Right atrium auricular region (tissue), 2 donors: ENCODE measurements at regions not wholly inside any gene's neighbourhood (a gene's known extent, or its start where the extent isn't known, plus 50 kb on each side); places are given as distances from the start of the nearest gene placed in this dataset.

ENCODE experiments used
- DNase-seq: peaks from one replicate; pipeline ENCODE4 v3.0.0-alpha.2; 2019; ENCODE audit warnings: low spot score
- H3K27ac ChIP-seq, 2 donors: fragments of 200-600 bp; sonication (generic); 1 replicate in 1 of 2; 2 replicates in 1 of 2; pipeline ENCODE4 v1.5.1; 2016 to 2019
- H3K27me3 ChIP-seq, 2 donors: fragments of 200-600 bp; sonication (generic); one replicate each; pipeline versions ENCODE4 v1.5.1 to v1.6.0; 2017 to 2019
- H3K36me3 ChIP-seq: fragments of 200-600 bp; sonication (generic); one replicate; pipeline ENCODE4 v1.5.1; 2016
- H3K4me1 ChIP-seq, 2 donors: fragments of 200-600 bp; sonication (generic); one replicate each; pipeline versions ENCODE4 v1.5.1 to v1.6.0; 2017 to 2019
- H3K4me3 ChIP-seq, 2 donors: fragments of 200-600 bp; sonication (generic); 1 replicate in 1 of 2; 2 replicates in 1 of 2; pipeline ENCODE4 v1.5.1; 2017 to 2019; ENCODE audit warnings: mild to moderate bottlenecking in 1 of 2, moderate library complexity in 1 of 2
- H3K9me3 ChIP-seq, 2 donors: fragments of 200-600 bp; sonication (generic); one replicate each; pipeline ENCODE4 v1.5.1; 2019
- CTCF ChIP-seq, 2 donors: fragments of 200-600 bp; sonication (generic); IDR thresholded peaks; one replicate each; pipeline ENCODE4 v1.5.1; 2019; ENCODE audit warnings: antibody characterized with exemption in 2 of 2

GRCh38 chrX:113457719-113458118 is 617.1 kb upstream of the AMOT start:
- Histone ChIP-seq H3K27me3 (no peaks in the 10 kb centered on the region), H3K4me3 (no peak overlapping the region), H3K27ac (no peak overlapping the region), H3K9me3 (no peaks in the 10 kb centered on the region), H3K36me3 (no peaks in the 10 kb centered on the region), H3K4me1 (no peaks in the 10 kb centered on the region)
- no peak for TF ChIP-seq CTCF (IDR thresholded peaks at IDR 0.05)
- DNase-seq = no peak

- no peak overlapping the region for H3K4me3 ChIP-seq
- no peak for TF ChIP-seq CTCF (IDR thresholded peaks at IDR 0.05)
- no peak for DNase-seq
- H3K4me1 ChIP-seq = no peaks in the 10 kb centered on the region
- no peaks in the 10 kb centered on the region for H3K36me3 ChIP-seq
- no peaks in the 10 kb centered on the region for H3K9me3 ChIP-seq
- H3K27me3 ChIP-seq = no peaks in the 10 kb centered on the region
- no peak overlapping the region for H3K27ac ChIP-seq
These were observed 615.0 kb upstream of the AMOT start for GRCh38 chrX:113455582-113455981.

- Histone ChIP-seq H3K27me3 (peaks cover 0 to 3% of the 10 kb centered on the region in 2 donors), H3K27ac (no peak overlapping the region), H3K9me3 (peaks cover 0 to 4% of the 10 kb centered on the region in 2 donors), H3K36me3 (no peaks in the 10 kb centered on the region), H3K4me1 (no peaks in the 10 kb centered on the region), H3K4me3 (no peak overlapping the region)
- no peak for TF ChIP-seq CTCF (IDR thresholded peaks at IDR 0.05)
- no peak for DNase-seq
These were observed 588.4 kb upstream of the AMOT start for GRCh38 chrX:113429011-113429410.

GRCh38 chrX:113422323-113422722 is 581.7 kb upstream of the AMOT start:
- Histone ChIP-seq H3K27ac (no peak overlapping the region), H3K36me3 (no peaks in the 10 kb centered on the region), H3K4me3 (no peak overlapping the region), H3K9me3 (peaks cover 0 to 9% of the 10 kb centered on the region in 2 donors), H3K4me1 (no peaks in the 10 kb centered on the region), H3K27me3 (no peaks in the 10 kb centered on the region)
- no peak for DNase-seq
- no peak for TF ChIP-seq CTCF (IDR thresholded peaks at IDR 0.05)

- no peak for TF ChIP-seq CTCF (IDR thresholded peaks at IDR 0.05)
These were observed 580.8 kb upstream of the AMOT start for GRCh38 chrX:113421432-113421831.

GRCh38 chrX:113412106-113412505 is 571.5 kb upstream of the AMOT start:
- DNase-seq = no peak
- no peaks in the 10 kb centered on the region for H3K4me1 ChIP-seq
- H3K4me3 ChIP-seq = no peak overlapping the region
- H3K9me3 ChIP-seq = no peaks in the 10 kb centered on the region
- H3K27me3 ChIP-seq = no peaks in the 10 kb centered on the region
- H3K27ac ChIP-seq = no peak overlapping the region
- no peak for TF ChIP-seq CTCF (IDR thresholded peaks at IDR 0.05)
- no peaks in the 10 kb centered on the region for H3K36me3 ChIP-seq

More at GRCh38 chrX:113421432-113421831, 580.8 kb upstream of the AMOT start:
- peaks cover 0 to 9% of the 10 kb centered on the region in 2 donors for H3K9me3 ChIP-seq
- H3K27ac ChIP-seq = no peak overlapping the region
- no peaks in the 10 kb centered on the region for H3K4me1 ChIP-seq
- H3K36me3 ChIP-seq = no peaks in the 10 kb centered on the region
- H3K4me3 ChIP-seq = no peak overlapping the region
- no peaks in the 10 kb centered on the region for H3K27me3 ChIP-seq
- no peak for DNase-seq
